ENCODE measurements at regions not wholly inside any gene's neighbourhood (a gene's known extent, or its start where the extent isn't known, plus 50 kb on each side); places are given as distances from the start of the nearest gene placed in this dataset.
"Not testable (repeated sequence)": the region's sequence is repeated elsewhere in the genome, so short reads cannot be mapped to it uniquely, and the experiment has no call there.

- TF ChIP-seq CTCF (conservative IDR thresholded peaks at IDR 0.05) (no peak), ZFX (IDR thresholded peaks at IDR 0.05) (no peak)
These were observed 86.7 kb upstream of the RET start for GRCh38 chr10:42990016-42990720.

GRCh38 chr10:42990721-42991441 is 86.0 kb upstream of the RET start:
- H3K27ac ChIP-seq, result no peak overlapping the region
- TF ChIP-seq CTCF (conservative IDR thresholded peaks at IDR 0.05) (no peak), ZFX (IDR thresholded peaks at IDR 0.05) (no peak)

More at GRCh38 chr10:42990016-42990720, 86.7 kb upstream of the RET start:
- H3K27ac ChIP-seq, result no peak overlapping the region

DNA sequence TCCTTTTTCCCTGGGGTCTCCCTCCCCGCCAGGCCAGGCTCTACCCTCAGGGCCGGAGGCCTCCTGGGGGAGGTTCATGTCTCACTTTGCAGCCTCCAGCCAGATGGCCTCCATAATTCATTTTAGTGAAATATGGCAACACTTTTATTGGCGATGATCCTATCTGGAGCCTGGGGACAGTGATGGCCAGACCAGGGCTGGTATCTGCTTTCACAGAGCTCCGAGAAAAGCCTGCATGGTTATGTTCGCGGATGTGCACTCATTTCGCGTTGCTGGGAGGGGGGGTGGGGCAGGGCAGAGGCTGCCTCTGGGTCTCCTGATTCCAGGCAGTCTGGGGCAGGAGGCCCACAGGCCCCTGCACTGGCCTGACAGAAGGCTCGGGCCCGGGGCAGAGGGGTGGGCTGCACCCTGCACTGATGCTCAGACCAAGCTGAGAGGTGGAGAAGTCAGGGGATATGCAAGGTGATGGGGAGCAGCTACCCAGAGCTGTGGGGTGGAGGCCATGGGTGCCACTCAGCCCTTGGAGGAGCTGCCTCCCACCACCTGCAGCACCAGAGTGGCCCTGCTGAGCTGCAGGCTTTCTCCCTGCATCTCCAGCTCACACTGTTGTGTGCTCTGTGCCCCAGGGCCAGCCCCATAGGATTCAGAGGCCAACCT is 85.3 kb upstream of the RET start:
- TF ChIP-seq CTCF (conservative IDR thresholded peaks at IDR 0.05), result no peak
- no peak for TF ChIP-seq ZFX (IDR thresholded peaks at IDR 0.05)
- H3K27ac ChIP-seq, result no peak overlapping the region

DNA sequence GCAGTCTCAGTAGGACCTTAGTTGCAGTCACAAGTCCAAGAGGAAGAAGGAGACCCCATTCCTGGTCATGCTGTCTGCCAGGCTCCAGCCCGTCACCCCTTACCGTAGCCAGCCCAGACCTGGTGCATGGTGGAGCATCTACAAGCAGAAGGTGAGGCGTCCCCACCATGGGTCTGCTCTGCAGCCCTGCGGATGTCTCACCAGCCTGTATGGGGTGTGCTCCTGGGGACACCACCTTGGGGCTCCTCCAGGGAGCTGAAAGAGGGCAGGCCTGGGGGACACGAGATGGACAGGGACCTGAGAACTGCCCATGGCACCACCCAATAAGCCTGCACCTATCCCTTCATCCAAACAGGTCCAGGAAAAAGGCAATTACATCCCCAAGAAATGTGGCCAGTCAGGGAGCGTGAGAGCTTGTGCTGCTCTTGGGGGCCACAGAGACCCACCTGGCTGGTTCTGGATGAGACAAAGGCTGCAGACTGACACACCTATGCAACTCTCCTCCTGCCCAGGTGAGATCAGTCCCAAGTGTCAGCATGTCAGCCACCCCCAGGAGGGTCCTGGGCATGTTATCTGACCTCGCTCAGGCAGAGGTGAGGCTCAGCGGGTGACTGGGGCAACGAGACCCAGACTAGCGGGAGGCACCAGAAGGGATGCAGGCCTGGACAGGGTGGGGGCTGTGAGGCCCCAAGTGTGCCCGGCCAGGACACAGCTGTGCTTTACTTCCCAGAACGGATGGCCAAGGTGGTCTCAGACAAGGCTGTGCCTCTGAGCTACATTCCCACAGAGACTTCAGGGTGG is 84.5 kb upstream of the RET start:
- H3K27ac ChIP-seq, result no peak overlapping the region
- TF ChIP-seq ZFX (IDR thresholded peaks at IDR 0.05) (no peak), CTCF (conservative IDR thresholded peaks at IDR 0.05) (no peak)

DNA sequence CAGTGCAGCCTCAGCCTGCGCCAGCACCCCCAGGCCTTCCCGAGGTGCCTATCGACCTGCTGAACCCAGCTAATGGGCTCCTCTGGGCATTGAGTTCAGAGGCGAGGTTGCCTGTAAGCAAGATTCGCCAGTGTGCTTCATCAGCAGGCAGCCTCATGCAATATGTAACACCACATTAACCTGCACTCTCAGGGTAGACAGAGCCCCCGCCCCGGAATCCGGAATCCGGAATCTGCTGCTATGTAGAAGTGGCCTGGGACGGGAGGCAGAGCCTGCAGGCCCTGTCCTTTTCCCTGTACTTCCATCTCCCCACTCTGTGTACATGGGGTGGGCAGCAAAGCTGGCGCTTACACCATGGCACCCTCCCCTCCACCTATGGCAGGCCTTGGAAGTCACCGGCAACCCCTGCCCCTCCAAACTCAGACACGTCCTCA is 83.9 kb upstream of the RET start:
- TF ChIP-seq CTCF (conservative IDR thresholded peaks at IDR 0.05) (no peak), ZFX (IDR thresholded peaks at IDR 0.05) (no peak)
- H3K27ac ChIP-seq, result no peak overlapping the region

GRCh38 chr10:42994909-42995308 is 82.0 kb upstream of the RET start:
- H3K27ac ChIP-seq, result not testable (repeated sequence)

GRCh38 chr10:42995537-42995936 is 81.3 kb upstream of the RET start:
- H3K27ac ChIP-seq, result no peak overlapping the region
- no peak for TF ChIP-seq CTCF (conservative IDR thresholded peaks at IDR 0.05)
- TF ChIP-seq ZFX (IDR thresholded peaks at IDR 0.05), result no peak
